NCI-H748 treated with DMSO at 0.1 percent for 48 hours (cell line): ENCODE measurements at regions not wholly inside any gene's neighbourhood (a gene's known extent, or its start where the extent isn't known, plus 50 kb on each side); places are given as distances from the start of the nearest gene placed in this dataset.
"Not testable (repeated sequence)": the region's sequence is repeated elsewhere in the genome, so short reads cannot be mapped to it uniquely, and the experiment has no call there.

Source experiments
- DNase-seq: peaks from one replicate; lab custom pipeline; 2025; lab: John Stamatoyannopoulos, UW

GRCh38 chr1:243996223-243996622, 54.9 kb upstream of the ZBTB18 start:
- DNase-seq: no peak

GRCh38 chr1:243991650-243992049, 59.4 kb upstream of the ZBTB18 start:
- no peak for DNase-seq

- no peak for DNase-seq
Measured at GRCh38 chr1:243984788-243985187, 66.3 kb upstream of the ZBTB18 start.

- no peak for DNase-seq
Measured at GRCh38 chr1:243982447-243983018, 68.5 kb upstream of the ZBTB18 start.

- no peak for DNase-seq
Measured at GRCh38 chr1:243980471-243980870, 70.6 kb upstream of the ZBTB18 start.

- no peak for DNase-seq
Measured at GRCh38 chr1:243980071-243980470, 71.0 kb upstream of the ZBTB18 start.

- DNase-seq: no peak
Measured at GRCh38 chr1:243979396-243979795, 71.7 kb upstream of the ZBTB18 start.

- no peak for DNase-seq
Measured at GRCh38 chr1:243977094-243977493, 74.0 kb upstream of the ZBTB18 start.

- DNase-seq: no peak
Measured at GRCh38 chr1:243974451-243975292, 76.4 kb upstream of the ZBTB18 start.

- no peak for DNase-seq
Measured at GRCh38 chr1:243973169-243973568, 77.9 kb upstream of the ZBTB18 start.

- no peak for DNase-seq
Measured at GRCh38 chr1:243970077-243970476, 81.0 kb upstream of the ZBTB18 start.

- no peak for DNase-seq
Measured at GRCh38 chr1:243968413-243968812, 82.7 kb upstream of the ZBTB18 start.

- no peak for DNase-seq
Measured at GRCh38 chr1:243964915-243965314, 86.2 kb upstream of the ZBTB18 start.

- no peak for DNase-seq
Measured at GRCh38 chr1:243963571-243963970, 87.5 kb upstream of the ZBTB18 start.

- DNase-seq: no peak
Measured at GRCh38 chr1:243962541-243962940, 88.5 kb upstream of the ZBTB18 start.

GRCh38 chr1:243959998-243960397, 91.1 kb upstream of the ZBTB18 start:
- DNase-seq: no peak

- no peak for DNase-seq
Measured at GRCh38 chr1:243957141-243957540, 93.9 kb upstream of the ZBTB18 start.

GRCh38 chr1:243956450-243956849, 94.6 kb upstream of the ZBTB18 start:
- no peak for DNase-seq

GRCh38 chr1:243951207-243951606, 99.9 kb upstream of the ZBTB18 start:
- not testable (repeated sequence) for DNase-seq

GRCh38 chr1:243950166-243950565, 100.1 kb upstream of the AKT3 start:
- no peak for DNase-seq

- no peak for DNase-seq
Measured at GRCh38 chr1:243946946-243947345, 96.9 kb upstream of the AKT3 start.

GRCh38 chr1:243946253-243946652, 96.2 kb upstream of the AKT3 start:
- DNase-seq: no peak

GRCh38 chr1:243945727-243946126, 95.7 kb upstream of the AKT3 start:
- DNase-seq: no peak
